AG04450 (cell line): ENCODE measurements at regions not wholly inside any gene's neighbourhood (a gene's known extent, or its start where the extent isn't known, plus 50 kb on each side); places are given as distances from the start of the nearest gene placed in this dataset.

Experiments used
- CTCF ChIA-PET: fragments of 300-600, 350-600 bp; formaldehyde crosslinking; extraction: SDS; loops from one replicate; lab custom pipeline; 2022; ENCODE audit warnings: antibody characterized with exemption, inconsistent platforms; lab: Charles Lee
- POLR2A ChIA-PET: fragments of 350-600 bp; formaldehyde crosslinking; extraction: SDS; loops from one replicate; lab custom pipeline; 2021; ENCODE audit warnings: antibody characterized with exemption, inconsistent platforms; lab: Yijun Ruan, JAX
- DNase-seq: peaks from one replicate; pipeline ENCODE4 v3.0.0-alpha.2; 2011; ENCODE audit warnings: low read depth, low spot score
- H3K27ac ChIP-seq: one replicate; pipeline ENCODE4 v1.5.1; 2012; ENCODE audit warnings: low read depth, low read length, control low read depth
- H3K27me3 ChIP-seq: one replicate; pipeline ENCODE4 v1.6.0; 2012; ENCODE audit warnings: low read length; ENCODE audit not compliant: control insufficient read depth, insufficient read depth
- H3K4me3 ChIP-seq: 2 replicates; pipeline ENCODE4 v1.5.1; 2011; ENCODE audit warnings: mild to moderate bottlenecking, low read depth, low read length, control low read depth
- H3K9me3 ChIP-seq: 2 replicates; pipeline ENCODE4 v1.5.1; 2012; ENCODE audit warnings: low read length; ENCODE audit not compliant: control insufficient read depth, insufficient read depth
- CTCF ChIP-seq: IDR thresholded peaks from 2 replicates; pipeline ENCODE4 v1.5.1; 2011; ENCODE audit warnings: low read depth, low read length, control low read depth, inconsistent platforms

- H3K27ac ChIP-seq = no peak overlapping the region
- no peaks in the 10 kb centered on the region for H3K9me3 ChIP-seq
- DNase-seq = no peak
- TF ChIP-seq CTCF = no peak
- ChIA-PET CTCF (no interaction called here), POLR2A (no interaction called here)
- no peaks in the 10 kb centered on the region for H3K27me3 ChIP-seq
- H3K4me3 ChIP-seq = no peak overlapping the region
Measured at GRCh38 chrX:23118890-23119527, 119.2 kb downstream of the DDX53 start.

- POLR2A ChIA-PET = no interaction called here
- no peak for DNase-seq
- CTCF ChIA-PET = no interaction called here
- no peak overlapping the region for H3K27ac ChIP-seq
- no peak for TF ChIP-seq CTCF
- no peaks in the 10 kb centered on the region for H3K9me3 ChIP-seq
- H3K27me3 ChIP-seq = no peaks in the 10 kb centered on the region
- H3K4me3 ChIP-seq = no peak overlapping the region
Measured at GRCh38 chrX:23127586-23127985, 127.8 kb downstream of the DDX53 start.

- Histone ChIP-seq H3K27me3 (no peaks in the 10 kb centered on the region), H3K4me3 (no peak overlapping the region), H3K27ac (no peak overlapping the region), H3K9me3 (no peaks in the 10 kb centered on the region)
- DNase-seq = no peak
- TF ChIP-seq CTCF = no peak
- ChIA-PET CTCF (no interaction called here), POLR2A (no interaction called here)
Measured at GRCh38 chrX:23133551-23133950, 133.8 kb downstream of the DDX53 start.

- H3K9me3 ChIP-seq = no peaks in the 10 kb centered on the region
- ChIA-PET CTCF (no interaction called here), POLR2A (no interaction called here)
- H3K4me3 ChIP-seq = no peak overlapping the region
- DNase-seq = no peak
- H3K27ac ChIP-seq = no peak overlapping the region
- H3K27me3 ChIP-seq = no peaks in the 10 kb centered on the region
- TF ChIP-seq CTCF = no peak
Measured at GRCh38 chrX:23134136-23134535, 134.4 kb downstream of the DDX53 start.

GRCh38 chrX:23136816-23137215, 137.1 kb downstream of the DDX53 start:
- H3K4me3 ChIP-seq = no peak overlapping the region
- H3K27me3 ChIP-seq = no peaks in the 10 kb centered on the region
- POLR2A ChIA-PET = no interaction called here
- TF ChIP-seq CTCF = no peak
- no peak overlapping the region for H3K27ac ChIP-seq
- DNase-seq = no peak
- no peaks in the 10 kb centered on the region for H3K9me3 ChIP-seq
- CTCF ChIA-PET = interaction anchor here (0.6 kb wide), 1 partner anchor 119 kb away, joined by 3 read pairs; no protein-coding TSS in a partner anchor
